GM20431 (cell line): ENCODE measurements at regions not wholly inside any gene's neighbourhood (a gene's known extent, or its start where the extent isn't known, plus 50 kb on each side); places are given as distances from the start of the nearest gene placed in this dataset.

Experiments
- in situ Hi-C: fragments of 300-500 bp; cut with MseI, MboI; formaldehyde crosslinking; loops from one replicate; pipeline ENCODE4 v1.15.0; 2020; ENCODE audit warnings: low sequenced_read_pairs; ENCODE audit not compliant: unreplicated experiment

DNA sequence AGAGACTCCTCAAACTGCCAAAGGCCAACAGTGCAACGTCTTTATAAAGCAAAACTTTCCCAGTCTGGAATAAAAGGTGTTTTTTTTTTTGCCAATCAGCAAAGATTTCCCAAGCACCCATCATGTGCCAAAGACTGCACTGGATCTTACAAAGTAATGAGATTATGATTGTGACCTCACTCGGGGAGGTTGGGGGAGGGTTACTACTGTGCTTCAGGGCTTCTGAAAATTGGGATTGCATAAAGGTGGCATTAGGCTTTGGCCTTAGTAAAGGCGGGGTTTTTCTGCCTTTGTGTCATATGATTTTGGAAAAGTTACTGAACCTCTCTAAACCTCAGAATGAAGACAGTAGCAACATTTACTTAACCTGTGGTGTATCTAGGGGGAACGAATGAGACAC lies 233.8 kb downstream of the DACT1 start:
- in situ Hi-C loops, result no loop called here

- in situ Hi-C loops, result no loop called here
These were observed 234.3 kb downstream of the DACT1 start for GRCh38 chr14:58872061-58872460.

DNA sequence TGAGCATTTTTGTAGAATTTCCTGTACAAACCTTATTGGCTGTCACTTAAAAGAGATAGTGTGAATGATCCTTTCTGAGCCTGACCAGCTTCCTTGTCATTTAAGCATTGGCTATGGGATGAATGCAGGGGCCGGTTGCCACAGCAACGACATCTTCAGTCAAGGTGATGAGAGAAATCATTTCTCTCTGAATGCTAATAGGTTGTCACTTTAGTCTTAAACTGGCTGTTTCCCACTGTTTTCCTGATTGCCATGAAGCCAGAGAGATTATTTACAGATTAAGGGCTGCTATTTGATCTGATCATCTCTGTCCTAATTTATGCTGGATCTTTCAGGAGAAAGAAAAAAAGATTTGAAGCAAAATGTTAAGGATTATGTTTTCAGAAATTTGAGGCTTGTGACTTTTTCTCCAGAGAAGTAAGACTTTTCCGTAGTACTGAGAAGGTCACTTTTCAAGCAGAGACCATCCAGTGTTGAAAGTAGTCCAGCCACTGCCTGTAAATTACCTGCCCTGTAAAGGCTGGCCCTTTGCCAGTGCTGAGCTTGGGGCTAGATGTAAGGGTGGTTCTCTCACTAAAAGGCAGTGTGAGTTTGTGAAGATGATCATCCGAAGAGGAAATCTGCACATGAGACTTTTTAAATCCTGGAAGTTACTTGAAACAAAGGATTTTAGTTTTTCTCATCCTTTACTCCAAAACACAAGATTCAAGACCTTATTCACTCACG lies 235.6 kb downstream of the DACT1 start:
- in situ Hi-C loops, result no loop called here

- in situ Hi-C loops, result no loop called here
These were observed 237.9 kb downstream of the DACT1 start for GRCh38 chr14:58875613-58876012.

- in situ Hi-C loops, result no loop called here
These were observed 238.8 kb downstream of the DACT1 start for GRCh38 chr14:58876608-58877007.

DNA sequence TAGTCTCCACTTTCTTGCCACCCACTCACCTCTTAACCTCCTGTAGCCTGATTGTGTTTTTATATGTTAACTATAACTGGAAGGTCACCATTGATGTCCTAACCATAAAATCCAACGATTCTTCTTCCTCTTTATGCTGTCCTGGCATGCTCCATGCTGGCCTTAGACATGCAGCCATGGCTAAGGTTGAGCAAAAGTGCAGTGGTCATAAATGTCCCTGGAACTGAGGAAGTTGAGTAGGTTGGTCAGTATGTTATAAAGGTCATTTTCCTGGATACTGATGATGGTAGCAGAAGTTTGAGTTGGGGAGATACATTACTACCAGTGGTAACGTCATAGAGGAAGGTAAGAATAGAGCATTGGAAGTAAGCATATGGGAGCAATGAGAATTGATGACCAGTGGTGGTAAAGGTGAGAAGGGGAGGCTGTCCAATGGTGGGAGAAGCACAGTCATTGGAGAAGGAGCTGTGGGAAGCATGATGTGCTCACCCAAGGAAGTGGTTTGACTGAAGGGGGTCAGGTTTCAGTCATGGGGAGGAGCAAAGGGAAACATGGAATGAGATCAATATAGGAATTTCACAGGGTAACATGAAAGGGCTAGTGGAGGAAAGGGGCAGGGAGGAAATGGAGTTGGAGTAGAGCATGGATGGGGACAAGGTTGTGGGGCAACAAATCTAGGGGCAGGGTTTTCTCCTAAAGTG lies 240.8 kb downstream of the DACT1 start:
- in situ Hi-C loops, result no loop called here

- in situ Hi-C loops, result no loop called here
These were observed 243.7 kb downstream of the DACT1 start for GRCh38 chr14:58881433-58881832.

- in situ Hi-C loops, result no loop called here
These were observed 244.8 kb downstream of the DACT1 start for GRCh38 chr14:58882577-58883018.

GRCh38 chr14:58884442-58884841 lies 246.7 kb downstream of the DACT1 start:
- in situ Hi-C loops, result no loop called here

DNA sequence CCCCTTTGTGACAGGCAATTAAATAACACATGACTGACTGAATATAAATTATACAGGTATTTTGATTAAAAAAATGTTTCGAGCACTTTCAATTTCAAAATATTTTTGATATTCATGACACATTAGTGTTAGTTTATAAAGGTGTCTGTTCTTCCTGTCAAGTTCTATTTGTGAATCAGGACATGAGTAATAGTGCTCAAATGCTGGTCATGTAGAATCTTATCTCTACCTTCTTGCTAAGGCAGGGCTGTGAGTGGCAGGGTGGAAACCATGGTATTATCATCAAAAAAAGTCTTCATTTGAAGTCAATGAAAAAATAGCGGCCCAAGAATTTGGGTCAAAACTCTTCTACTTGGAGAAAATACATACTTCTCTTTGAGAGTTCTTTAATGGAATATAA lies 250.2 kb downstream of the DACT1 start:
- in situ Hi-C loops, result no loop called here

GRCh38 chr14:58898655-58899316 lies 261.0 kb downstream of the DACT1 start:
- in situ Hi-C loops, result no loop called here

DNA sequence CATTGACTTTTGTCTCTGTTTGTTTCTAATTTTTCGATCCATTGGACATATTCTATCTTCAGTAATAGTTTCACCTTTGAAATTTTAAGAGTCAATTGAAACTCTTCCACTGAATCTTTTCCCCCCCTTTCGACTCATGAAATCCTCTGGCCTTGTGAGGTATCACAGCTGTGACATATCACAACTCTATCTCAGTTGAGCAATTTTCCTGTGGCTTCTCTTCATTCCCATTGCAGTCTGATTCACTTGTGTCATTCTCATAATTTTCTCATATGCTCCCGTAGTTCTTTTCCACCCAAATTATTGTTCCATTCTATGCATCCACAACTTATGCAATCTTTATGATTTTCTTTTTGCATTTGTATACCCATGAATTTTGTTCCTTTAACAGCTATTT lies 261.6 kb downstream of the DACT1 start:
- in situ Hi-C loops, result no loop called here

GRCh38 chr14:58901826-58902225 lies 264.1 kb downstream of the DACT1 start:
- in situ Hi-C loops, result no loop called here

DNA sequence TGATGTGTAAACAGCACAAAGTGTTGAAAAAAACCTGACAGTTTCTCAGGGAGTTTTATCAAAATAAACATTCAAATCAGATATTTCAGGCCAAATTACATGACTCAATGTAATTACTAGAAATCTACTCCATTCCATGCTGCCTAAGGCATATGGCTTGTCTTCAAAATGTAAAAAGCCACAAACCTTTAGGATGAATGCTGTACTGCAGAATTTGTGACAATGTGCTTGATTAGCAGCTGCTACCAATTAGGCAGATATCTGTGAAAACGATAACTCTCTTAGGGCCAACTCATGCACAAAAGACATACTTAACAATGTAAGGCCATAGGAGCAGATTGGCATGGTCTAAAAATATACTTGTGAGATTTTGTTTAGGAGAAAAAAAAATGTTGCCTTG lies 267.0 kb downstream of the DACT1 start:
- in situ Hi-C loops, result no loop called here

DNA sequence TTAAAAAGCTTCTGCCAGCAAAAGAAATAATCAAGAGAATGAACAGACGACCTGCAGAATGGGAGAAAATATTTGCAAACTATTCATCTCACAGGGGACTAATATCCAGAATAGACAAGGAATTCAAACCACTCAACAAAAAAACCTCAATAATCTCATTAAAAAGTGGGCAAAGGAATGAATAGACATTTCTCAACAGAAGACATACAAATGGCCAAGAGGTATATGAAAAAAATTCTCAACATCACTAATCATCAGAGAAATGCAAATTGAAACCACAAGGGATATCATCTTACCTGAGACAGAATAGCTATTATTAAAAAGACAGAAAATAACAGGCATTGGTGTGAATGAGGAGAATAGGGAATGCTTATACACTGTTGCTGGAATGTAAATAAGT lies 270.0 kb downstream of the DACT1 start:
- in situ Hi-C loops, result no loop called here

DNA sequence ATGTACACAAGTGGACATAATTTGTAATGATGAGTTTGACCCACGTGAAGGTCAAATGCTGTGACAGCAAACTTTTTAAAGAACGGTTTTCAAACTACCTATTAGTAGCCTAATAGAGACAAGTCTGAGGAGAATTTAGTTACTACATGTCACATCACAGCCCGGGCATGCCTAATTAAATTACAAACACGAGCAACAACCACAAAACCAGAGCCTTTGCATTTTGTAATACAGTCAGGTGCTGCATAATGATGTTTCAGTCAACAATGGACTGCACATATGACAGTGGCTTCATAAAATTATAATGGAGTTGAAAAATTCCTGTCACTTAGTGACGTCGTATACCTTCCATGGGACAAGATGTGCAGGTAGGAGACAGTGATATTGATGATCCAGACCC lies 274.5 kb downstream of the DACT1 start:
- in situ Hi-C loops, result no loop called here

DNA sequence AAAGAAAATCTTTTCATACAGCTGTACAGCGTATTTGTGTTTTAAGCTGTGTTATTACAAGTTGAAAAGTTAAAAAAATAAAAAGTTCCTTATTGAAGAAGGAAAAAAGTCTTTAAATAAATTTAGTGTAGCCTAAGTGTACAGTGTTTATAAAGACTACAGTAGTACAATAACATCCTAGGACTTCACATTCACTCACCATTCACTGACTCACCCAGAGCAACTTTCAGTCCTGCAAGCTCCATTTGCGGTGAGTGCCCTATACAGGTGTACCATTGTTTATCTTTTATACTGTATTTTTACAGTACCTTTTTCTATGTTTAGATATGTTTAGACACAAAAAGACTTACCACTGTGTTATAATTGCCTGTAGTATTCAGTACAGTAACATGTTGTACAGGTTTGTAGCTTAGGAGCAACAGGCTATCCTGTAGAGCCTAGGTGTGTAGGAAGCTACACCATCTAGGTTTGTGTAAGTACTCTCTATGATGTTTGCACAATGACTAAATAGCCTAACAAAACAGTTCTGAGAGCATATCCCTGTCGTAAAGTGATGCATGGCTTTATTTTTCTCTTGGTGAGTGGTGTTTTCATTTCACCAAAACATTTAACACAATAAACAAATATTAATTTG lies 275.2 kb downstream of the DACT1 start:
- in situ Hi-C loops, result no loop called here

DNA sequence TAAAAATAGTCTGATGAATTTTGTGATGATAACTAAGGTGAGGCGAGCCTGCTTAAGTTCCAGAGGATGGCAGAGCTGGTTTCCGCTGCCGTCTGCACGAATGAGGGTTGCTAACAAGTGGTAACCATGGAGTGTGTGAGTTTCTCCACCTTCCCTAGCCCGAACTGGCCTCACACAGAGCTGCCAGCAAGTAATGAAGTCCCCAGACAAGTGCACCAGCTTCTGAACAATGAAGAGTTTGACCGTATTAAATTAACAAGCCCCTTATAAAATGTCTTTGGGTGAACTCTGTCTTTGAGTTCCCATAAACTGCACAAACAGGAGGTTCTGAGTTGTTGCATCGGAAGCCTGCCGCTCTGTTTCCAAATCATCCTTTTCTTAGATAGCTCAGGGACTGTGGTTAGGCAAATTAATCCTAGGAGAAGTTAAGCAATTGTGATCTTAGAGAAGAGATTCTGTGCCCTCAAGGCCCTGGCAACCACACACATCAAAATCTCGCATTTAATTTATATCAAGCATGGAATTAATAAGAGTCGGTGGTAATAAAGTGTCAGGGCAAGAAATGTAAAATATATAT lies 274.1 kb upstream of the DAAM1 start:
- in situ Hi-C loops, result no loop called here

- in situ Hi-C loops, result no loop called here
These were observed 272.8 kb upstream of the DAAM1 start for GRCh38 chr14:58915646-58916045.

GRCh38 chr14:58918066-58918738 lies 270.3 kb upstream of the DAAM1 start:
- in situ Hi-C loops, result no loop called here
